ENCODE measurements at regions not wholly inside any gene's neighbourhood (a gene's known extent, or its start where the extent isn't known, plus 50 kb on each side); places are given as distances from the start of the nearest gene placed in this dataset.

GRCh38 chr15:20357481-20358065, 184.0 kb downstream of the GOLGA6L6 start:
- CTCF ChIA-PET, result no interaction called here
- no peak for DNase-seq
- Histone ChIP-seq H3K9me2 (ENCODE audit: insufficient read depth) (no peaks in the 10 kb centered on the region), H3K4me3 (no peak overlapping the region), H3K4me1 (replicated peaks; ENCODE audit: insufficient read depth) (no peaks in the 10 kb centered on the region), H3K27ac (no peak overlapping the region), H4K20me1 (ENCODE audit: insufficient read depth) (no peaks in the 10 kb centered on the region), H3F3A (ENCODE audit: insufficient read depth, low read depth) (no peaks in the 10 kb centered on the region), H2AFZ (no peak overlapping the region), H3K36me3 (ENCODE audit: low read depth) (no peaks in the 10 kb centered on the region), H3K9me3 (ENCODE audit: insufficient read depth, low read depth) (no peaks in the 10 kb centered on the region), H3K79me2 (ENCODE audit: low read depth) (no peaks in the 10 kb centered on the region), H3K4me2 (no peak overlapping the region), H3K27me3 (ENCODE audit: insufficient read depth, low read depth) (peaks cover 21% of the 10 kb centered on the region)
- TF ChIP-seq EZH2 (IDR thresholded peaks at IDR 0.05; ENCODE audit: low read depth), result no peak
- no peak for TF ChIP-seq CTCF (conservative IDR thresholded peaks at IDR 0.05)
- intact Hi-C loops (cut with micrococcal nuclease; ENCODE audit: unreplicated experiment), result no loop called here
- BruUV-seq (replicated peaks), result no TSS peak
- POLR2A ChIA-PET (ENCODE audit: unreplicated experiment), result no interaction called here

GRCh38 chr15:20356911-20357480, 184.6 kb downstream of the GOLGA6L6 start:
- ChIA-PET CTCF (interaction anchor here (0.6 kb wide), 1 partner anchor 7 kb away, joined by 4 read pairs; no protein-coding TSS in a partner anchor), POLR2A (ENCODE audit: unreplicated experiment) (no interaction called here)
- Histone ChIP-seq H3K9me2 (ENCODE audit: insufficient read depth) (no peaks in the 10 kb centered on the region), H3K27ac (no peak overlapping the region), H3K36me3 (ENCODE audit: low read depth) (no peaks in the 10 kb centered on the region), H4K20me1 (ENCODE audit: insufficient read depth) (no peaks in the 10 kb centered on the region), H3K4me2 (no peak overlapping the region), H3K4me3 (no peak overlapping the region), H3K9me3 (ENCODE audit: insufficient read depth, low read depth) (no peaks in the 10 kb centered on the region), H3K79me2 (ENCODE audit: low read depth) (no peaks in the 10 kb centered on the region), H3K4me1 (replicated peaks; ENCODE audit: insufficient read depth) (no peaks in the 10 kb centered on the region), H3F3A (ENCODE audit: insufficient read depth, low read depth) (no peaks in the 10 kb centered on the region), H2AFZ (no peak overlapping the region), H3K27me3 (ENCODE audit: insufficient read depth, low read depth) (peaks cover 27% of the 10 kb centered on the region)
- intact Hi-C loops (cut with micrococcal nuclease; ENCODE audit: unreplicated experiment), result loop anchor here (1.0 kb wide), 1 partner anchor 9 kb away; no protein-coding TSS in a partner anchor
- DNase-seq, result no peak
- BruUV-seq (replicated peaks), result no TSS peak
- TF ChIP-seq EZH2 (IDR thresholded peaks at IDR 0.05; ENCODE audit: low read depth) (no peak), CTCF (conservative IDR thresholded peaks at IDR 0.05) (no peak)

GRCh38 chr15:20356444-20356910, 185.1 kb downstream of the GOLGA6L6 start:
- ChIA-PET CTCF (interaction anchor here (0.6 to 1.0 kb wide), 2 partner anchors 8 to 10 kb away, joined by 4 to 5 read pairs; no protein-coding TSS in a partner anchor), POLR2A (ENCODE audit: unreplicated experiment) (no interaction called here)
- no peaks in the 10 kb centered on the region for H3K9me3 ChIP-seq (ENCODE audit: insufficient read depth, low read depth)
- H3K36me3 ChIP-seq (ENCODE audit: low read depth), result no peaks in the 10 kb centered on the region
- peak overlapping the region; percentile 17; the same call in 1 of the 2 replicates for H3K4me2 ChIP-seq
- no peaks in the 10 kb centered on the region for H4K20me1 ChIP-seq (ENCODE audit: insufficient read depth)
- intact Hi-C loops (cut with micrococcal nuclease; ENCODE audit: unreplicated experiment), result loop anchor here (1.0 kb wide), 1 partner anchor 8 kb away; no protein-coding TSS in a partner anchor
- no peaks in the 10 kb centered on the region for H3K79me2 ChIP-seq (ENCODE audit: low read depth)
- peak; percentile 56 to 82 for DNase-seq
- H3K4me1 ChIP-seq (replicated peaks; ENCODE audit: insufficient read depth), result no peaks in the 10 kb centered on the region
- BruUV-seq (replicated peaks), result no TSS peak
- no peaks in the 10 kb centered on the region for H3K9me2 ChIP-seq (ENCODE audit: insufficient read depth)
- H3F3A ChIP-seq (ENCODE audit: insufficient read depth, low read depth), result no peaks in the 10 kb centered on the region
- no peak overlapping the region for H3K4me3 ChIP-seq
- TF ChIP-seq CTCF (conservative IDR thresholded peaks at IDR 0.05) (peak; percentile 100), EZH2 (IDR thresholded peaks at IDR 0.05; ENCODE audit: low read depth) (no peak)
- peaks cover 32% of the 10 kb centered on the region for H3K27me3 ChIP-seq (ENCODE audit: insufficient read depth, low read depth)
- no peak overlapping the region for H2AFZ ChIP-seq
- no peak overlapping the region for H3K27ac ChIP-seq
